Hypothalamus (tissue), 51 donors: ENCODE measurements at regions not wholly inside any gene's neighbourhood (a gene's known extent, or its start where the extent isn't known, plus 50 kb on each side); places are given as distances from the start of the nearest gene placed in this dataset.
"Not testable (repeated sequence)": the region's sequence is repeated elsewhere in the genome, so short reads cannot be mapped to it uniquely, and the experiment has no call there.

Experiments used
- DNase-seq, 51 donors: peaks; one replicate each; lab custom pipeline; 2025; lab: John Stamatoyannopoulos, UW

DNA sequence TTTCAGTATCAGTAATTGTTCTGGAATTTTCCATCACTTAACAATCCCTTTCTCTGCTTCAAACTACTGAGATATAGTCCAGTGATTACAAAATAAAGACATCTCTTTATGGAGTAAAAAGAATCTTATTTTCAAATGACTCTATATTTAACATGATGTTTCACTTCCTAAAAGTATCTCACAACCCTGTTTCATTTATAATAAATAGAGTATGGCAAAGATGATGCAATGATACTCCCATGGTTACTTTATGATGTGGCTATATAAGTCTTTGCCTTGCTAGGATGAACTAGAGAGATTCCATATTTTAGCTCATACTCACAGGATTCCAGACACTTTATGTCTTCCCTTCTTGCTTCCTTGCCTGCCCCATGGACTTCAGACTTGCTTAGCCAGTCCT is 953.5 kb upstream of the MDGA2 start:
- DNase-seq: no peak

GRCh38 chr14:48622980-48623379 is 947.6 kb upstream of the MDGA2 start:
- no peak for DNase-seq

- no peak for DNase-seq
Measured at GRCh38 chr14:48618057-48618456, 942.7 kb upstream of the MDGA2 start.

DNA sequence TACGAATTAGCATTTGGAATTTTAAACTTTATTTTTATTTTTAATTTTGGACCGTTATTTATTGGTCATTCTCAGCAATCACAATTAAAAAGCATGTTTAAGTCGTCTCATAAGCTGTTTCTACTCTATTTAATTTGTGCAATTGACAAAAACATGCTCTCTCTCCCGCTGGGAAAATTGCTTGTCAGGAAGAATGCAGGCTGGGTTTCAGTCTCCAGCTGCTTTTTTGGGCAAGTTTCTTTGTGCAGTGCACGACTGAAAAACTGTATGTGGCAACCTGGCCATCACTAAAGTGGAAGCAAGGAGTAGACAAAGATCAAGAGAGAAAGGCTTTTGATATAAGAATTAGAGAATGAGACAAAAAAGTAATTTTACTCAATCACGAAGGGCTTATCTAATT is 941.5 kb upstream of the MDGA2 start:
- DNase-seq: no peak

GRCh38 chr14:48615618-48616017 is 940.2 kb upstream of the MDGA2 start:
- no peak for DNase-seq

GRCh38 chr14:48614003-48614402 is 938.6 kb upstream of the MDGA2 start:
- no peak for DNase-seq

DNA sequence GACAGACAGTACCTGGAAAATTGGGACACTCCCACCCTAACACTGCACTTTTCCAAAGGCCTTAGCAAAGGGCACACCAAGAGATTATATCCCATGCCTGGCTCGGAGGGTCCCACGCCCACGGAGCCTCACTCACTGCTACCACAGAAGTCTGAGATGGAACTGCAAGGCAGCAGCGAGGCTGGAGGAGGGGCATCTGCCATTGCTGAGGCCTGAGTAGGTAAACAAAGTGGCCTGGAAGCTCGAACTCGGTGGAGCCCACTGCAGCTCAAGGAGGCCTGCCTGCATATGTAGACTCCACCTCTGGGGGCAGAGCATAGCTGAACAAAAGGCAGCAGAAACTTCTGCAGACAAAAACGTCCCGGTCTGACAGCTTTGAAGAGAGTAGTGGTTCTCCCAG is 931.6 kb upstream of the MDGA2 start:
- not testable (repeated sequence) for DNase-seq

- DNase-seq: no peak
Measured at GRCh38 chr14:48598458-48598857, 923.1 kb upstream of the MDGA2 start.

- DNase-seq: no peak
Measured at GRCh38 chr14:48586099-48586498, 910.7 kb upstream of the MDGA2 start.

DNA sequence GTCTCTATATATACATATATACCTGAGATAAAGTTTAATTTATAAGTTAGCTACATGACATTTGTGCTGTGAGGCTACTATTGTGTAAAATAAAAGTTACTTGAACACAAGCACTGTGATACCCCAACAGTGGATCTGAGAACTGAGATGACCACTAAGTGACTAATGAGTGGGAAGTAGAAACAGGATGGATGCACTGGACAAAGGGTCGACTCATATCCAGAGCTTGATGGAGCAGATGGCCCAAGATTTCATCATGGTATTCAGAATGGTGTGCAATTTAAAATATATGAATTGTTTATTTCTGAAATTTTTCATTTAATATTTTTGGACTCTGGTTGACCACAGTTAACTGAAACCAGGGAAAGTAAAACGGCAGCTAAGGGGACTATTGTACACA is 908.6 kb upstream of the MDGA2 start:
- no peak for DNase-seq

DNA sequence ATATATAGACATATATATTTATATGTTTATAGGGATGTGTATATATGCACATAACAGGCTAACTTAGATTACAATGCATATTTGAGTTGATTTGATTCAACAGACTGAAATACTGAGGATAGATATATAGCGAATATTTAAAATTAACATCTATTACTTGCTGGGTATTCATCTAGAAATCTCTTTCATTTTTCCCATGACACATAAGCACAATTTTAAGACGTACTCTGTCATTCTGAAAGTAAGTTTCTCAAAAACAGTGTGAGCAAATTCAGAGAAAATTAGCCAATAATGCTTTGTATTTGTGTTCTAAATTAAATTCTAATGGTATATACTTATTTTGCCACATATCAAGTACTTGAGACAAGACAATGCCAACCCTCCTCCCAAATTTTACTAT is 907.5 kb upstream of the MDGA2 start:
- no peak for DNase-seq

DNA sequence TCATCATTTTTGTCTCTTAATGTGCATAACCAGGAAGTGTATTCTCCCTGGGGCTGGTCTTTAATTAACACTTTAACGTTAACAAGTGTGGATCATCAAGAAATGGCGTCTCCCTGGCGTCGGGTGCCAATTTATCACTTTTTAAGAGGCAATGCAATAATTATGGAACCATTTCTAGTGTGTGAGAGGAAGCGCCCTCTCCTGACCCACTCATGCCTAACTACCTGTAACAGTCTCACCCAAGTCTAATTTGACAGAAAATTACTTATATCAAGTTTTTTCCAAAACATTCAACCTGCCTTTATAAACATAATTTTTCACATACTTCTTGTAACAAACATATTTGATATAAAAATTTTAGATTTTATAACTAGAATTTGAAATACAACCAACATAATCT is 905.3 kb upstream of the MDGA2 start:
- no peak for DNase-seq

- DNase-seq: no peak
Measured at GRCh38 chr14:48575772-48576171, 900.4 kb upstream of the MDGA2 start.

DNA sequence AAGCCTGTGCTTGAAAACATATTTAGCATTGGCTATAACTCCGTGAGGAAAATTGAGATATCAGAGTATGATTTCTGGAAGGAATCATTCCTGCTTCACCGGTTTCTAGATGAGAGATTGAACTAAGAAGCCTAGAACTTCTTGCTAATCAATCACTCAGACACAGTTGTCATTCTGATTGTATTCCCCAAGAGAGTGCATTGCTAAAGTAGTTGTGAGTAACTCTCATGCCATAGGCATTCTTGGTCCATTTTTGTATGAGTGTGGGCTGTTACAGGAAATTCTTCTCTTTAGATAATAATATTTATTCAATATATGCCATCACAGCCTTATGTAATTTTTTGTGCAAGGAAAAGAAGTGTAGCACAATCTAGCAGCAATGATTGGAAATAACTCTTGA is 893.3 kb upstream of the MDGA2 start:
- DNase-seq: no peak

DNA sequence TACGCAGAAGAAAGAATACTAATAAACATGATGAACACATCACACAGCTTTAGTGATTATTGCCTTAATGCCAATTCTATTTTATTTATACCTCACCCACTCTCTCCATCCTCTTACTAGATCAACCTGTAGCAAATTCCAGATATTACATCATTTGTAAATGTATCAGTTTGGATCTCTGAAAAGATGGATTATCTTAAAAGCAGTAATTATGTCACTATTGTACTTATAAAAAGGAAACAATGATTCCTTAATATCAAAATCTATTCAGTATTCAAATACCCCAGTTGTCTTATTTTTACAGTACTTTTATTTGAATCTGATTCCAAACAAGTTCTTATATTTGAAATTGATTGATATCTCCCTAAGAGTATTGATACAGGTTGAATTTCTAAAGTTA is 892.8 kb upstream of the MDGA2 start:
- DNase-seq: no peak

GRCh38 chr14:48563489-48563888 is 888.1 kb upstream of the MDGA2 start:
- DNase-seq: peak in 2 of 51 donors; percentile 2 to 30

DNA sequence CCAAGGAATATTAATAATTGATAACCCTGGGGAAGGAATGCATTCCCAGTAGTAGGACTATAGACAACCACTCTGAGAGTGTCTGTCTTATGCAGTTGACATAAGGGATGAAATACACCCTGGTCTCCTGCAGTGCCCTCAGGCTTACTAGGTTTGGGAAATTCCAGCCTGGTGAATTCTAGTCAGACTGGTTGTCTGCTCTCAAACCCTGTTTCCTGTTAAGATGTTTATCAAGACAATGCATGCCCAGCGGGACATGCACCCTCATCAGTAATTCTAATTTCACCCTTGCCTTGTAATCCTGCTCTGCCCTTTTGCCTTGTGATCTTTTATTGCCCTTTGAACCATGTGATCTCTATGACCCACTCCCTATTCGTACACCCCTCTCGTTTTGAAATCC is 886.0 kb upstream of the MDGA2 start:
- not testable (repeated sequence) for DNase-seq

GRCh38 chr14:48560421-48560820 is 885.0 kb upstream of the MDGA2 start:
- DNase-seq: no peak

GRCh38 chr14:48553443-48553842 is 878.0 kb upstream of the MDGA2 start:
- no peak for DNase-seq

DNA sequence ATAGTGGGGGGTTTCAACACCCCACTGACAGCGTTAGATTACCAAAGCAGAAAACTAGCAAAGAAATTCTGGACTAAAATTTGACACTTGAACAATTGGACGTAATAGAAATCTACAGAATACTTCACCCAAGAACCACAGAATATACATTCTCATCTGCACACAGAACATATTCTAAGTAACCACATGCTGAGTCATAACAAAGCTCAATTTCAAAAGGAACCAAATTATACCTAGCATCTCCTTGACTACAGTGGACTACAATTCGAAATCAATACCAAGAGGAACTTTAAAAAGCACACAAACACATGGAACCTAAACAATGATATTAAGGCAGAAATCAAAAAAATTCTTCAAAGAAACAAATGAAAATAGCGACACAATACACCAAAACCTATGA is 871.6 kb upstream of the MDGA2 start:
- no peak for DNase-seq

DNA sequence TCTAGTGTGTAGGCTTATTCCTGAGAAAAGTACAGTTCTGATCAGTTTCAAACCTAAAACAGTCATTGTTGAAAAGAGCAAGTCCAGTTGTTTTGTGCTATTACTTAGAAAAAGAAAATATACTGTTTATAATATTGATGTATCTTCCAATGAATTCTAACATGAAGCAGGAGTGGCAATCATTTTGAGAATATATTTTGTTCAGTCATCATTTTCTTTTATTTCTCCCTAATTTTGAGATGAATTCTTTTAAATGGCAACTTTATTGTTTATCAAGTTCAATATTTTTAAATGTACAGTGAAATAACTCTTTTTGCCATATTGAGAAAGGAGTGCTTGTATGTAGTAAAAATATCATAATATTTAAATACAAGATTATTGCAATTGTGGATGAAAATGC is 862.2 kb upstream of the MDGA2 start:
- DNase-seq: no peak

GRCh38 chr14:48536318-48536717 is 860.9 kb upstream of the MDGA2 start:
- DNase-seq: no peak

- no peak for DNase-seq
Measured at GRCh38 chr14:48527832-48528231, 852.4 kb upstream of the MDGA2 start.

DNA sequence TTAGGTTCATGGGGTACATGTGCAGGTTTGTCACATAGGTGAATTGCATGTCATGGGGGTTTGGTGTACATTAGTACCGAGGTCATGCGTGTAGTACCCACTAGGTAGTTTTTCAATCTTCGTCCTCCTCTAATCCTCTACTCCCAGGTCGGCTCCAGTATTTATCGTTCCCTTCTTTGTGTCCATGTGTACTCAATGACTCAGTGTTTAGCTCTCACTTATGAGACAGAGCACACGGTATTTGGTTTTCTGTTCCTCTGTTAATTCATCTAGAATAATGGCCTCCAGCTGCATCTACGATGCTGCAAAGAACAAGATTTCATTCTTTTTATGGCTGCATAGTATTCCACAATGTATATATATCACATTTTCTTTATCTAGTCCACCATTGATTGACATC is 850.9 kb upstream of the MDGA2 start:
- no peak for DNase-seq
